T-helper 2 cell treated with Interferon-gamma antibody and Interleukin-4, amounts not matched to agents 5 μg/mL and 100 μg/mL, for 36 hours (primary cell): ENCODE measurements at regions not wholly inside any gene's neighbourhood (a gene's known extent, or its start where the extent isn't known, plus 50 kb on each side); places are given as distances from the start of the nearest gene placed in this dataset.
"Not testable (repeated sequence)": the region's sequence is repeated elsewhere in the genome, so short reads cannot be mapped to it uniquely, and the experiment has no call there.

Experiments
- DNase-seq: peaks from one replicate; pipeline ENCODE4 v3.0.0; 2021; ENCODE audit warnings: low spot score
- H3K27ac Mint-ChIP-seq: one replicate; pipeline ENCODE4 v1.8.0; 2021; ENCODE audit warnings: mild to moderate bottlenecking, mixed read lengths
- H3K27me3 Mint-ChIP-seq: one replicate; pipeline ENCODE4 v1.8.0; 2021; ENCODE audit warnings: low read depth, mixed read lengths
- H3K36me3 Mint-ChIP-seq: one replicate; pipeline ENCODE4 v1.8.0; 2021; ENCODE audit warnings: low read depth, mixed read lengths
- H3K4me1 Mint-ChIP-seq: one replicate; pipeline ENCODE4 v1.8.0; 2021; ENCODE audit warnings: low read depth, mixed read lengths
- H3K4me3 Mint-ChIP-seq: one replicate; pipeline ENCODE4 v1.8.0; 2022; ENCODE audit warnings: mild to moderate bottlenecking, moderate library complexity, mixed read lengths
- H3K9me3 Mint-ChIP-seq: one replicate; pipeline ENCODE4 v1.8.0; 2021; ENCODE audit warnings: mixed read lengths

GRCh38 chr7:115822801-115823200 lies 207.8 kb downstream of the TFEC start:
- H3K4me3 Mint-ChIP-seq, result no peak overlapping the region
- H3K27me3 Mint-ChIP-seq, result no peaks in the 10 kb centered on the region
- peaks cover 1% of the 10 kb centered on the region for H3K4me1 Mint-ChIP-seq
- H3K27ac Mint-ChIP-seq, result no peak overlapping the region
- DNase-seq, result no peak
- H3K36me3 Mint-ChIP-seq, result no peaks in the 10 kb centered on the region
- H3K9me3 Mint-ChIP-seq, result no peaks in the 10 kb centered on the region

GRCh38 chr7:115822380-115822779 lies 208.2 kb downstream of the TFEC start:
- H3K9me3 Mint-ChIP-seq, result no peaks in the 10 kb centered on the region
- H3K27me3 Mint-ChIP-seq, result no peaks in the 10 kb centered on the region
- no peak overlapping the region for H3K27ac Mint-ChIP-seq
- DNase-seq, result no peak
- H3K4me3 Mint-ChIP-seq, result no peak overlapping the region
- peaks cover 1% of the 10 kb centered on the region for H3K4me1 Mint-ChIP-seq
- no peaks in the 10 kb centered on the region for H3K36me3 Mint-ChIP-seq

GRCh38 chr7:115816318-115816974 lies 214.1 kb downstream of the TFEC start:
- H3K9me3 Mint-ChIP-seq, result no peaks in the 10 kb centered on the region
- H3K27ac Mint-ChIP-seq, result no peak overlapping the region
- H3K4me1 Mint-ChIP-seq, result no peaks in the 10 kb centered on the region
- no peak for DNase-seq
- no peak overlapping the region for H3K4me3 Mint-ChIP-seq
- no peaks in the 10 kb centered on the region for H3K36me3 Mint-ChIP-seq
- no peaks in the 10 kb centered on the region for H3K27me3 Mint-ChIP-seq

DNA sequence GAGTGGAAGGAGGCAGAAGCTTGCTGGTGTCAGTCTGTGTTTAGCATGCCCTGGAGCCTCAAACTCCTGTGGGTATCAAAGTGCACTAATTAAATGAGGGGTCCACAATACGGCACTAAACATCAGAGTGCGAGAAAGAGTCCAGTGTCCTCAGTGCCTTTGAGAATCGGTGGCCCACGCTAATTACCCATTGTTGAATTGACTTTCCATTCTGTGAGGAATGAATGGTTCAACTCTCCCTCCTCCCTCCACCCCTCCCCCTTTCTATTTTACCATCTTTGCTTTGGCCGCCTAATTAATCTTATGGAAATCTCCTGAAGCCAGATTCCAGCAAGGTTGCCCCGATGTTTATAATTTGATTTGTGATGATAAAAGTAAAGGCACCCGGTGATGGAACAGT lies 217.8 kb downstream of the TFEC start:
- Mint-ChIP-seq H3K36me3 (no peaks in the 10 kb centered on the region), H3K9me3 (no peaks in the 10 kb centered on the region), H3K4me3 (no peak overlapping the region), H3K27me3 (no peaks in the 10 kb centered on the region), H3K4me1 (no peaks in the 10 kb centered on the region), H3K27ac (no peak overlapping the region)
- no peak for DNase-seq

DNA sequence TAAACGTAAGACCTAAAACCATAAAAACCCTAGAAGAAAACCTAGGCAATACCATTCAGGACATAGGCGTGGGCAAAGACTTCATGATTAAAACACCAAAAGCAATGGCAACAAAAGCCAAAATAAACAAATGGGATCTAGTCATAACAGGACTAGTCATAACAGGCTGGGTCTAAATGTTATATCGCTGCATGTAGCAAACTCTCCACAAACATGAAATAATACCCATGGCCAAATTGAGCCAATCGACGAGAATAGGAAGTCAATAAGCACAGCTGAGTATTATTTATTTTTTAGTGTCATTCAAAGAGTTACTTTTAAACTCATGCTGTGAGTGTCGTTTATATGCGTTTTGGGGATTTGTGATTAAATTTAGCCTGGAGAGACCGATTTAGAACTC lies 225.1 kb downstream of the TFEC start:
- no peak overlapping the region for H3K4me3 Mint-ChIP-seq
- H3K36me3 Mint-ChIP-seq, result no peaks in the 10 kb centered on the region
- no peaks in the 10 kb centered on the region for H3K27me3 Mint-ChIP-seq
- no peak overlapping the region for H3K27ac Mint-ChIP-seq
- no peaks in the 10 kb centered on the region for H3K4me1 Mint-ChIP-seq
- H3K9me3 Mint-ChIP-seq, result no peaks in the 10 kb centered on the region
- DNase-seq, result no peak

- no peaks in the 10 kb centered on the region for H3K36me3 Mint-ChIP-seq
- DNase-seq, result no peak
- no peaks in the 10 kb centered on the region for H3K9me3 Mint-ChIP-seq
- H3K27ac Mint-ChIP-seq, result no peak overlapping the region
- no peak overlapping the region for H3K4me3 Mint-ChIP-seq
- H3K4me1 Mint-ChIP-seq, result no peaks in the 10 kb centered on the region
- H3K27me3 Mint-ChIP-seq, result no peaks in the 10 kb centered on the region
These were observed 228.1 kb downstream of the TFEC start for GRCh38 chr7:115802415-115802814.

DNA sequence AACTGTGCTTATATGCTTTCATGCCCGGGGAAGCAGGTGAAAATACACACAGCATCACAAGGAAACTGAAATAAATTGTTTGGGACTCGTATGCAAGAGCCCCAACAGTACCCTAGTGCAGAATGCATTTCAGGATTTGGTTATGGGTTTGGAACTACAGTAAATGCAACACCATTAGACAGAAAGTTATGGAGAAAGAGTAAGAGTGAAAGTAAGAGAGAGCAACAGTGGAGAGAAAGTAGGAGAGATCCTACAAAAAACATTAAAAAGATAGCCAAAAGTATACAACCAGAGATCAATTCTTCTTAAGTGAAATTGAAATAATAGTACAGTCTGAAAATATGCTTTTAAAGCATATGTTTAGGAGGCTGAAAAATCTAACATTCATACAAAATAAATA lies 231.1 kb downstream of the TFEC start:
- H3K36me3 Mint-ChIP-seq, result no peaks in the 10 kb centered on the region
- H3K4me3 Mint-ChIP-seq, result no peak overlapping the region
- H3K27ac Mint-ChIP-seq, result no peak overlapping the region
- no peaks in the 10 kb centered on the region for H3K27me3 Mint-ChIP-seq
- DNase-seq, result no peak
- H3K4me1 Mint-ChIP-seq, result no peaks in the 10 kb centered on the region
- no peaks in the 10 kb centered on the region for H3K9me3 Mint-ChIP-seq

- Mint-ChIP-seq H3K27ac (no peak overlapping the region), H3K36me3 (no peaks in the 10 kb centered on the region), H3K4me3 (no peak overlapping the region), H3K4me1 (no peaks in the 10 kb centered on the region), H3K9me3 (no peaks in the 10 kb centered on the region), H3K27me3 (no peaks in the 10 kb centered on the region)
- no peak for DNase-seq
These were observed 236.4 kb downstream of the TFEC start for GRCh38 chr7:115793958-115794702.

DNA sequence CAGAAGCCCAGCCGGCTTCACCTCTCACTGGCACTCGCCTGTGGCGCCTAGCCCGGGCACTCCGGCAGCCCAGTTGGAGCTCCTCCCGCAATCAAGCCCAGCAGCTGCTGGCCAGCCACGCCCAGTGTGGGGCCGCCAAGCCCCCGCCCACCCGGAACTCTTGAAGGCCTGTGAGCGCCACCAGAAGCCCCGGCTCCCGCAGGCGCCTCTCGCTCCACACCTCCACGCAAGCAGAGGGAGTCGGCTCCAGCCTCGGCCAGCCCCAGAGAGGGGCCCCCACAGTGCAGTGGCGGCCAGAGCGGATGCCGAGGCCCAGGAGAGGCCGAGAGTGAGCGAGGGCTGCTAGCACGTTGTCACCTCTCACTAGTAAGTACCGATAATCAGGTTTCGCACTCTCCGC lies 240.7 kb downstream of the TFEC start:
- H3K4me3 Mint-ChIP-seq, result no peak overlapping the region

DNA sequence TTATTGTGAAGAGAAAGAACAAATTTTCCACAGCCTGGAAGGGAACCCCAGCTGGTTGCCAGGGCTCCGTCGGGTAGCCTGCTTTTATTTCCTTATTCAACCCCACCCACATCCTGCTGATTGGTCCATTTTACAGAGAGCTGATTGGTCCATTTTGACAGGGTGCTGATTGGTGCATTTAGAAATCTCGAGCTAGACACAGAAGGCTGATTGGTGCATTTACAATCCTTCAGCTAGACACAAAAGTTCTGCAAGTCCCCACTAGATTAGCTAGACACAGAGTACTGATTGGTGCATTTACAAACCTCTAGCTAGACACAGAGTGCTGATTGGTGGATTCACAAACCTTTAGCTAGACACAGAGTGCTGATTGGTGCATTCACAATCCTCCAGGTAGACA lies 241.1 kb downstream of the TFEC start:
- H3K27me3 Mint-ChIP-seq, H3K9me3 Mint-ChIP-seq, H3K27ac Mint-ChIP-seq, DNase-seq, H3K4me1 Mint-ChIP-seq, H3K36me3 Mint-ChIP-seq, H3K4me3 Mint-ChIP-seq: not testable (repeated sequence)

More for the DNA sequence above, 240.7 kb downstream of the TFEC start:
- no peak for DNase-seq
- Mint-ChIP-seq H3K9me3 (no peaks in the 10 kb centered on the region), H3K4me1 (no peaks in the 10 kb centered on the region), H3K27ac (no peak overlapping the region), H3K27me3 (no peaks in the 10 kb centered on the region), H3K36me3 (no peaks in the 10 kb centered on the region)

DNA sequence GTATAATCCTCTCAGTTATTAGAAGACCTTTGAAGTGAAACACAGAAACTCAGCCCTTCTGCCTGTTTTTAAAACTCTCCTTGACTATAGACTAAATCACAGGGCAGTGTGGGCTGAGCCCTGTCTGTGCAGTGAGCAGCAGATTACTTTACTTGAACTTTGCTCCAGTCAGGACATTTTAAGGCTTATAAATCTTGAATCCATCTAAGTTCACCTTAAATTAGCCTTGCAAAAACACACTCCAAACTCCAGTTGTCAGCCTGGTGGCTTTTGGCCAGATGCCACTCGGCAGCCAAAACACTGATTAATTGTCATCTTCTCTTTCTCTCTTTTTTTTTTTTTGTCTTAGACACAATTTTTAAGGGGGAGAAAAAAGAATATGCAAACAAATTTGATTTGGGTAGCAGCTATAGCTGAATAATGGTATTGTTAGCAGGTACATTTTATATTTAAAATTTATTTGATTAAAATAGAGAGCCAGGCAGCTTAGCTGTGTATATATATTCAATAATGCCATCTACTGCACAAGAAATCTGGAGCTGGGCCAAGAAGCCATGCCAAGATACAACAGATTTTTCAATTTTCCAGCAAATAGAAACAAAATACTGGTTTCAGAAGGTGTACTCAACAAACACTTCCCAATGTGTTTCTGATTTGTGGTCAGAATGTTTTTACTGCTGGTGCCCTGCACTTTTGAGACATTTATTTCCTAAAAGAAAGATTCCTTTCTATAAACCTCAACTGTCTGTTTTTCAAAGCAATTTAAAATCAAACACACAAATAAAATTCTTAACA lies 247.7 kb downstream of the TFEC start:
- Mint-ChIP-seq H3K27me3 (no peaks in the 10 kb centered on the region), H3K4me1 (no peaks in the 10 kb centered on the region), H3K9me3 (no peaks in the 10 kb centered on the region), H3K4me3 (no peak overlapping the region), H3K36me3 (no peaks in the 10 kb centered on the region), H3K27ac (no peak overlapping the region)
- DNase-seq, result no peak

GRCh38 chr7:115779561-115779960 lies 251.0 kb downstream of the TFEC start:
- DNase-seq, result no peak
- no peaks in the 10 kb centered on the region for H3K27me3 Mint-ChIP-seq
- H3K4me1 Mint-ChIP-seq, result no peaks in the 10 kb centered on the region
- H3K27ac Mint-ChIP-seq, result no peak overlapping the region
- no peak overlapping the region for H3K4me3 Mint-ChIP-seq
- H3K36me3 Mint-ChIP-seq, result no peaks in the 10 kb centered on the region
- H3K9me3 Mint-ChIP-seq, result no peaks in the 10 kb centered on the region

- H3K4me3 Mint-ChIP-seq, result no peak overlapping the region
- no peaks in the 10 kb centered on the region for H3K4me1 Mint-ChIP-seq
- H3K27me3 Mint-ChIP-seq, result no peaks in the 10 kb centered on the region
- DNase-seq, result no peak
- H3K9me3 Mint-ChIP-seq, result no peaks in the 10 kb centered on the region
- no peak overlapping the region for H3K27ac Mint-ChIP-seq
- H3K36me3 Mint-ChIP-seq, result no peaks in the 10 kb centered on the region
These were observed 254.6 kb downstream of the TFEC start for GRCh38 chr7:115775981-115776380.

DNA sequence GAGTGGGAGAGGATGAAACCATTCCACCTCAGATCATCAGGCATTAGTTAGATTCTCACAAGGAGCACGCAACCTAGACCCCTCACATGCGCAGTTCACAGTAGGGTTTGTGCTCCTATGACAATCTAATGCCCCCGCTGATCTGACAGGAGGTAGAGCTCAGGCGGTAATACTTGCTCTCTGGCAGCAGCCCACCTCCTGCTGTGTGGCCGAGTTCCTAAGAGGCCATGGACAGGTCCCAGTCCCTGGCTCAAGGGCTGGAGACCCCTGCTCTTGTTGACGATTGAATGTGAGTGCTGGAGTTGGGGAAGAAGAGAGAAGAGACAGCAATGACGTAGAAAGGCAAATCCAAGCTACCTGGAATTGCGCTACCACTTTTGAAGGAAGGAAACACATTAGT lies 267.2 kb downstream of the TFEC start:
- Mint-ChIP-seq H3K36me3 (no peaks in the 10 kb centered on the region), H3K4me3 (no peak overlapping the region), H3K9me3 (no peaks in the 10 kb centered on the region), H3K27me3 (no peaks in the 10 kb centered on the region), H3K27ac (no peak overlapping the region), H3K4me1 (no peaks in the 10 kb centered on the region)
- no peak for DNase-seq
